HuH-7.5 (cell line): ENCODE measurements at regions not wholly inside any gene's neighbourhood (a gene's known extent, or its start where the extent isn't known, plus 50 kb on each side); places are given as distances from the start of the nearest gene placed in this dataset.
"Not testable (repeated sequence)": the region's sequence is repeated elsewhere in the genome, so short reads cannot be mapped to it uniquely, and the experiment has no call there.

Source experiments
- DNase-seq: peaks from one replicate; pipeline ENCODE4 v3.0.0; 2011; ENCODE audit warnings: low spot score

DNA sequence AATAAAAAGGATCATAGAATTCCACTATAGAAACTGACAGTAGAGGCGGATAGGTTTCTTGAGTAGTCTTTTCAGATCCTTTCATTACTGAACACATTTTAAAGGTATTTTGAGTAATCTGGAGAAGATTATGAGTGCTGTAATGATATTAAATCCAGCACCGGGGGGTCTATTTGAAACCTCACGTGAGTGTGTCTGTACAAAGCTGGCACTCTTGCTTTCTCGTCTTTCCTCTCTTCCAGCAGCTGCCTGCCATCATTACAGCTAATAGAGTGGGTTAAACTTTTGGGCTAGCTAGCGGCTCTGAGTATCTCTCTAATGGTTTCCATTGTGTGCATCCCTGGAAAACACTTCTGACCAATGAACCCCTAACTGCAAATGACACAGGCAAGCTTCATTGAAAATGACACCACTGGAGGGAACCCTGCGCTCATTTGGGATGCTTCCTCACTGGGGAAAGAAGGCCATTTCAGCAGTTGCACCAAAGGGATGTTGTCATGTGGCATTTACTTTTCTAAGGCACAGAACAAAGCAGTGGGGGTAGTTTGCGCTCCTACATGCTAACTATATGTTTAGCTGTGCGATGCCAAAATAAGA lies 101.0 kb downstream of the HRH4 start:
- DNase-seq, result no peak

GRCh38 chr18:24567199-24567598 lies 106.8 kb downstream of the HRH4 start:
- DNase-seq, result no peak

DNA sequence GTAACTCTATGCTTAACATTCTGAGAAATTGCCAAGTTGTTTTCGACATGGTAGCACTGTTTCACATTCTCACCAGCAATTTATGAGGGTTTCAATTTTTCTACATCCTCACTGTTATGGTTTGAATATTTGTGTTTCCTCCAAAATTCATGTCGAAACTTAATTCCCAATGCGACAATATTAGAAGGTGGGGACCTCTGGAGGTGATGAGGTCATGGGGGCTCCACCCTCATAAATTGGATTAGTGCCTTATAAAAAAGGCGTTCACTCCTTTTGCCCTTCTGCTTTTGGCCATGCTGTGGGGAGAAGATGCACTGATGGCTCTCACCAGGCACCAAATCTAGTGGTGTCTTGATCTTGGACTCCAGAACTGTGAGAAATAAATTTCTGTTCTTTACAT lies 110.3 kb downstream of the HRH4 start:
- DNase-seq, result no peak

GRCh38 chr18:24582771-24583170 lies 122.3 kb downstream of the HRH4 start:
- DNase-seq, result no peak

DNA sequence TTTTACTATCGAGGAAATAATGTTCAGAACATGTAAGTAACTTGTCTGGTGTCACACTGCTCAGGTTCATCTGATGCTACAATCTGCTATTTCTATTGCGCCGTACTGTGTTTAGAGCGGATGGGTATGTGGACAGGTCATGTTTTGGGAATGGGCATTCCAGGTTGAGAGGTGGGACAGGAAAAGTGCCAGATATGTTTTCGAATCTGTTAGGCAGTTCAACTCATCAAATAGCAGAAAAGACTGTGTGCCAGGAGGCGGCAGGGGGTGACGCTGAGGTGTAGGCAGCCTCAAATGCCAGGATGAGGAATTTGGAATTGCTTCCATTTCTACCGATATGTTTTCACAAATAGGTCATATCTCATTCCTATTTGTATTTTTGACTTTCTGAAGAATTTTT lies 123.8 kb downstream of the HRH4 start:
- DNase-seq, result no peak

DNA sequence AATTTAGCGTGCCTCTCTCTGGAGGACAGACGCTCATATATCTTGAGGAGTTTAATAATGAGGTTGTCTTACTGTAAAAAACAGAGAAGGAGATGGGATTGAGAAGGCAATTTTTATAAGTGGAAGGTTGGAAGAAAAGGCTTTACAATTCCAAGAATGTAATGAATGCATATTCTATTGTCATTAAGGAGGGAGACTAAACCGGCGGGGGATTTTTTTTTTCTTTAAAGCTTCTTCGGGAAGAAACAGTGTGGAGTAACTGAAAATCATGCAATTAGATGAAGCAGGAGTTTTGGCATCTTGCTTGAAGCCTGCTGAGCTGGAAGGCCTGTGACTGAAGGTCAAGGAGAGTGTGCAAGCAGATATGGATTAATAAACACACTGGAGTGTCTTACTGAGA lies 124.4 kb downstream of the HRH4 start:
- no peak for DNase-seq

- no peak for DNase-seq
Measured at GRCh38 chr18:24585996-24586566, 125.6 kb downstream of the HRH4 start.

GRCh38 chr18:24586662-24587360 lies 126.4 kb downstream of the HRH4 start:
- no peak for DNase-seq

DNA sequence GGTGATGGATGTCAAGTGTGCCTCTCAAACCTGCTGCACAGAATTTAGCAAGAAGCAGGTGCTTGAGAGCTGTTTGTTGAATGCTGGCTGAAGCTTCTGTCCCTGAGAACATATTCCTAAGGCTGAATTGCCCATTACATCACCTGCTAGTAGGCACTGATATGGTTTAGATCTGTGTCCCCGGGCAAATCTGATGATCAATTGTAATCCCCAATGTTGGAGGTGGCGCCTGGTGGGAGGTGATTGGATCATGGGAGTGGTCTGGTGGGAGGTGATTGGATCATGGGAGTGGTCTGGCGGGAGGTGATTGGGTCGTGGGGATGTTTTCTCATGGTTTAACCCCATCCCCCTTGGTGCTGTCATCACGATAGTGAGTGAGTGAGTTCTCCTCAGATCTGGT lies 128.0 kb downstream of the HRH4 start:
- no peak for DNase-seq

DNA sequence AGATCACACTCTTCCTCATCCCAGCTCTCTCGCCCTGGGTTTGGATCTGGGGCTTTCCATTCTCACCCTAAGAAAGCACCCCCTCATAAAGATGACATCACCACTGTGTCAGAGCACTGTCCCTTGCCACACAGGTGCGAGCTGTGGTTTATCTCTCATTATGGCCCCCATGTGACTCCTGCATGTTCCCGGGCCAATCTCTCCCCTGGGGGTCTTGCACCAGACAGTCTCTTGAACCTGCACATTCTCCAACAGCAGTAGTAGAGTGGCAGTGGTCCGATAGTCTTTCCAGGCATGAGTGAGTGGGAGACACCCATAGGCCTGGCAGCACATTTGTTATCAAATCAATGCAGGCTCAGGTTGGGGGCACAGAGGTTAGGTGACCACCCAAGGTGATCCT lies 130.5 kb downstream of the HRH4 start:
- no peak for DNase-seq

- no peak for DNase-seq
Measured at GRCh38 chr18:24593401-24593800, 133.0 kb downstream of the HRH4 start.

GRCh38 chr18:24593886-24594285 lies 133.4 kb downstream of the HRH4 start:
- DNase-seq, result no peak

DNA sequence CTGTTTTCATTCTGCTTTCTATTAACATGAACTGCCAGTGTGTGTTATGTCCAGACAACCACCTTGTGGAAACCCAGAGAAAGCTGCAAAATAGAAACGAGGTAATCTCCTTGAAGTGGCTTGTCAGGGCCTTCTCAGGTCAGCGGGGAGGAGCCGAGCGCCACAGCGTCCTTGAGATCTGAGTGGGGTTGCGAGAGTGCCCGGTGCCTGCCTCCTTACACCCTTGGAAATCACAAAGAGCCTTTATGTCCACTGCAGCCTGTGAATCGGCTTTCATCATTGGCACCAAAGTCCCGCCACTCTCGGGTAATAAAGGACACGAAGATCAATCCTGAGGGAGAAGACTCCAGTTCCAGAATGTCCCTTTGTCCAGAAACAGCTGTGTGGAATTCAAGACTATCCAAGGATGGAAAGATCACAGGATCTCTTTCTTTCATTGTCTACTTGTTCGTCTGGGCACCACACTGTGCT lies 135.2 kb downstream of the HRH4 start:
- no peak for DNase-seq

DNA sequence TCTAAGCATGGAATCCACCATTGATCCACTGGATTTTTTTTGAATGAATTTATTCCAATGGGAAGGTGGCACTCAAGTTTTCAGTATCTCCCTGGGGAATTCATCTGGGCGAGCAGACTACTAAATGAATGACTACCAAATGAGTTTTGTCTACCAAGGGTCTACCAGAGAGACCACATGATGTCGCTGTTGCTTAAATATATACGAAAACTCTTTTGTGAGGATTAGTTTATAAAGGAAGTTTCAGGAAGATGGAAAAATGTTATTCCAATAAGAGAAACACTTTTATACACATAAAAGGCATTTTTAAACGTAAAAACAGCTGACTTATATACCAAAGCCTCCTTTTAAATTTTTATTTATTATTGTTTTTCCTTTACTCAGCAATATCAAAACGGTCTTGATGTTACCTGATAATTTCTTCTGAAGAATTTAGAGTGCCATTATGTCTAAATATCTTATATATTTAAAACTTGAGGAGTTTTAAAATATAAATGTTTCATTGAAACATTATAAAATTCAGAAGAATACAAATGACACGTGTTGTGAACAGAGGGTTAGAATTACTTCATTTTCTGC lies 139.7 kb downstream of the HRH4 start:
- peak; percentile 16 for DNase-seq

- DNase-seq, result no peak
Measured at GRCh38 chr18:24601585-24601984, 141.1 kb downstream of the HRH4 start.

DNA sequence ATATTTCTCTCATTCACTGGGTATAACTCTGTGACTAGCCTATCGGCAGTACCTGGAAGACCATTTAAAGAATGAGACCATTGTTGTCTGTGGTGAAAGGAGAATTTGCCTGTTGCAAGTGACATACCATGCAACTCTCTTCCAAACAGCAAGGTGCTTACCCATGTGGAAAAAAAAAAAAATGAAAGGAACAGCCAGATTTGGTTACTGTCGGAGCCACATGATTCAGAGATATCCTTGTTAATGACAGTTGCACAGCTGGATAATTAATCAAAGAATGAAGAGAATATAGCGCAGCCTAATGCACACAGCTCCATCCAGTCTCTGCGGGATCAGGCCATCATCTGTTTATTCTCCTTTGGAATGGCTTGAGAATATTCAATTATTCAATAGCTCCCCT lies 141.8 kb downstream of the HRH4 start:
- no peak for DNase-seq

GRCh38 chr18:24603151-24603550 lies 142.7 kb downstream of the HRH4 start:
- DNase-seq, result no peak

DNA sequence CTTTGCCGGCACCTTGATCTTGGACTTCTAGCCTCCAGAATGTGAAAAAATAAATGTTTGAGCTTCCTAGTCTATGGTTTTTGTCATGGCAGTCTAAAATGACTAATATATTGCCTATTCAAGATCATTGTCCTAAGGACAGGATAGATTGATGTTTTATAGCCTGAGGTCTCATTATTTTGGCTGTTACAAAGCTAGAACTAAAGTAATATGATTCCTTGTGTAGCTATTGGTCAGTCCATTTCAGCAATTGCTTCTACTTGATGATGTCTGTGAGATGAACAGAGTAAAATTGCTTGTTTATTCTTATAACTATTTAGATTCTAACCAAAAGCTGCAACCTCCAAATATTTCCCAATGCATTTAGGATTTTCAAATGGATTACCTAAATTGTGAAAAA lies 145.0 kb downstream of the HRH4 start:
- DNase-seq, result no peak

- DNase-seq, result no peak
Measured at GRCh38 chr18:24609254-24609653, 148.8 kb downstream of the HRH4 start.

- DNase-seq, result no peak
Measured at GRCh38 chr18:24611075-24611474, 150.6 kb downstream of the HRH4 start.

GRCh38 chr18:24613896-24614640 lies 153.6 kb downstream of the HRH4 start:
- no peak for DNase-seq

DNA sequence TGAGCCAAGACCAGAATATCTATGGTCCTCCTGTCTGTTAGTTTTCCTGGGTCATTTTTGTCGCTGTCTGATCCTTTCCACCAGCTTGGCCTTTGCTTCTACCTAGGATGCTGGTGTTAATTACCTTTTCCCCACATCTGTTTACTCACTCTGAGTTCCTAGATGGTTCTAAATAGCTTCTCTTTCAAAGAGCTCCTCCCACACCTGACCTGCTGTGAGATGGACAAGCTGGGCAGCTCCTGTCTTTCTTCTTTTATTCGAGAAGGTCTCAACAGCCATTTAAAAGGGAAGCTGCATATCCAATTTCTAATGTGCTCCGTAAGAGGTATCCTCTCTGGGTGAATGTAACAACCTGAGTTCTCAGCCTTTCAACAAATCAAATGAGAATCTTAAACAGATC lies 156.2 kb downstream of the HRH4 start:
- no peak for DNase-seq

GRCh38 chr18:24624421-24624820 lies 164.0 kb downstream of the HRH4 start:
- DNase-seq, result not testable (repeated sequence)
